Kidney (tissue), 13 donors: ENCODE measurements at regions not wholly inside any gene's neighbourhood (a gene's known extent, or its start where the extent isn't known, plus 50 kb on each side); places are given as distances from the start of the nearest gene placed in this dataset.

Source experiments
- DNase-seq, 5 donors: peaks; one replicate each; pipeline ENCODE4 v3.0.0-alpha.2; 2013 to 2020
- FAIRE-seq: peaks from 2 replicates; lab custom pipeline; 2012; peaks lifted over from hg19 to GRCh38; lab: Jason Lieb, UNC
- H3K27ac ChIP-seq, 2 donors: one replicate each; pipeline ENCODE4 v1.7.0; 2013; ENCODE audit warnings: low read depth in 2 of 2, low read length in 2 of 2, inconsistent platforms in 1 of 2
- H3K27me3 ChIP-seq: one replicate; pipeline ENCODE4 v1.7.1; 2013; ENCODE audit warnings: low read length, inconsistent platforms; ENCODE audit not compliant: control insufficient read depth, insufficient read depth
- H3K36me3 ChIP-seq, 3 donors: one replicate each; pipeline versions ENCODE4 v1.7.0 to v1.7.1; 2013; ENCODE audit warnings: low read length in 3 of 3, control low read depth in 1 of 3, inconsistent platforms in 1 of 3; ENCODE audit not compliant: insufficient read depth in 3 of 3, control insufficient read depth in 2 of 3
- H3K4me1 ChIP-seq, 3 donors: one replicate each; pipeline versions ENCODE4 v1.7.0 to v1.7.1; 2013; ENCODE audit warnings: low read length in 3 of 3, inconsistent platforms in 1 of 3, low read depth in 1 of 3; ENCODE audit not compliant: control insufficient read depth in 2 of 3, insufficient read depth in 2 of 3
- H3K4me3 ChIP-seq, 3 donors: one replicate each; pipeline versions ENCODE4 v1.7.0 to v1.8.1; 2013; ENCODE audit warnings: low read length in 3 of 3, control low read depth in 1 of 3, inconsistent platforms in 1 of 3
- H3K9ac ChIP-seq, 3 donors: one replicate each; pipeline versions ENCODE4 v1.7.0 to v1.7.1; 2013; ENCODE audit warnings: low read length in 3 of 3, control low read depth in 1 of 3, inconsistent platforms in 1 of 3
- H3K9me3 ChIP-seq, 3 donors: one replicate each; pipeline versions ENCODE4 v1.7.0 to v1.7.1; 2013; ENCODE audit warnings: low read length in 3 of 3, control low read depth in 1 of 3, inconsistent platforms in 1 of 3; ENCODE audit not compliant: control insufficient read depth in 2 of 3, insufficient read depth in 1 of 3
- intact Hi-C: fragments of 100-400 bp; cut with DNase I; formaldehyde crosslinking; loops from one replicate; pipeline ENCODE4 v1.11.1; 2022
- TF ChIP-seq, protein P1 (sequence below): IDR thresholded peaks from 3 replicates; pipeline ENCODE4 v1.5.1; 2012; ENCODE audit warnings: mild to moderate bottlenecking, moderate library complexity, borderline replicate concordance; ENCODE audit not compliant: insufficient read depth; ENCODE audit errors: extremely low read depth
- donor health status: control.
- donor health status: control.
- donor health status: control.
- donor health status: control.
- donor health status: control.
- donor health status: DM: yes; HTN: yes; CAD: no.
- donor health status: Normal renal cell carcinoma (clear cell type).

DNA sequence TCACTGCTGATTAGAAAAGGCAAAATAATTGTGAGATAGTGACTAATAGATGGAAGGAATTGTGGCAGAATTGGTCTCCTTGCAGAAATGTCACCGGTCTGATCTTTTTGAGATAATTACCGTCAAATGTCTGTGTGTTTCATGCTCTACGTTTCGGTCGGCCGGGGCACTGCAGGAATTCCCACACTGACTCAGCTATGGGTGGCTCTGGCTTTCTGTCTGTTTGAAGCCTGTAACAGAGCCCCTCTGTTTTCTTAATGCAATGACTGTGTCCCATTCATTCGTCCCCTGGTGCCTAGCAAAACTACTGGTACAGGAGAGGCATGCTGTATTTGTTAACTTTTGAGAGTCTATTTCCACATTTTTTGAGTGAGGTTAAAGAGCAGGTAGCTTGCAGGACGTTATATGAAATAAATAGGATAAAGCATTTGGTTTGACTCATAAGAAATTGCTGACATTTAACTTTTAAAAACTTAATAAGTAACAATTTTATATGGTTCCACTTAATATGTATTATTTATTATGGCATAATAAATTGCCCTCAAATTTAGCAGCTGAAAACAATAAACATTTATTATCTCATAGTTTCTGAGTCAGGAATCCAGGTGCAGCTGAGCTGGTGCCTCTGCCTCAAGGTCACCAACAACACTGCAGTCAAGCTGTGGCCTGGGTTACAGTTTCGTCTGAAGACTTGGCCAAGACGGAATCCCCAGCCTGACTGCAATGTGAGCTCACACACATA lies 53.3 kb upstream of the CTBP2 start:
- no peaks in the 10 kb centered on the region for H3K9me3 ChIP-seq
- H3K4me1 ChIP-seq: no peaks in the 10 kb centered on the region
- TF ChIP-seq, protein P1, sequence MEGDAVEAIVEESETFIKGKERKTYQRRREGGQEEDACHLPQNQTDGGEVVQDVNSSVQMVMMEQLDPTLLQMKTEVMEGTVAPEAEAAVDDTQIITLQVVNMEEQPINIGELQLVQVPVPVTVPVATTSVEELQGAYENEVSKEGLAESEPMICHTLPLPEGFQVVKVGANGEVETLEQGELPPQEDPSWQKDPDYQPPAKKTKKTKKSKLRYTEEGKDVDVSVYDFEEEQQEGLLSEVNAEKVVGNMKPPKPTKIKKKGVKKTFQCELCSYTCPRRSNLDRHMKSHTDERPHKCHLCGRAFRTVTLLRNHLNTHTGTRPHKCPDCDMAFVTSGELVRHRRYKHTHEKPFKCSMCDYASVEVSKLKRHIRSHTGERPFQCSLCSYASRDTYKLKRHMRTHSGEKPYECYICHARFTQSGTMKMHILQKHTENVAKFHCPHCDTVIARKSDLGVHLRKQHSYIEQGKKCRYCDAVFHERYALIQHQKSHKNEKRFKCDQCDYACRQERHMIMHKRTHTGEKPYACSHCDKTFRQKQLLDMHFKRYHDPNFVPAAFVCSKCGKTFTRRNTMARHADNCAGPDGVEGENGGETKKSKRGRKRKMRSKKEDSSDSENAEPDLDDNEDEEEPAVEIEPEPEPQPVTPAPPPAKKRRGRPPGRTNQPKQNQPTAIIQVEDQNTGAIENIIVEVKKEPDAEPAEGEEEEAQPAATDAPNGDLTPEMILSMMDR: no peak
- intact Hi-C loops: no loop called here
- no peak overlapping the region for H3K27ac ChIP-seq
- no peak overlapping the region for H3K9ac ChIP-seq
- H3K4me3 ChIP-seq: no peak overlapping the region
- no peaks in the 10 kb centered on the region for H3K27me3 ChIP-seq
- DNase-seq (no peak), FAIRE-seq (no peak)
- H3K36me3 ChIP-seq: no peaks in the 10 kb centered on the region

DNA sequence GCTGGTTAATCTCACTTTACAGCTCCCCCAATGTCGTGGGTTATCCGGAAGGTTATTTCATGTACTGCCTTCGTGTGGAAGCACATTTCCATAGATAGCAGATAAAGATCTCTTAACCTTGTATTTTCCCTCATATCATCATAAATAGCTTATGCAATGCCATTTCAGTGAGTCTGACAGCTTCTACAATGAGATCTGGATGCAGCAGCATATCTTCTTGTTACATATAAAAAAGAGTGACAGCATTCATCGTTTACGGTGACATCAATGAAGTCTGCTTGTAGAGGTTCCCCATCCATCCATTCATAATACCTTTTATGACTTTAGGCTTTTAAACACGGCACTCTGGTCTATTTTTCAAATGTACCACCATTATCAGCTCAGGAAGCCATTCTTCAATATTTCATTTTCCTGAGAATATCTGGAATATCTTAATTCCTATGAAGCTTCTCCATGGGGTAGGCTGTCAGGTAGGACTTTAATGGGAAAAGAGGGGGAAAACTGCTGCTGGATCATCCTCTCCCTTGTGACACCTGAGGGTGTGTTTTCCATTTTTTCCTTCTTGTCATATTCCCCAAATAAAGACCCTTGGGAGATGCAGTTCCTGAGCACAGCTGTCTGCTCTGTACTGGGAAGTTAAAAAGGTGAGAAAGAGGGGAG lies 51.9 kb upstream of the CTBP2 start:
- Histone ChIP-seq H3K9ac (no peak overlapping the region), H3K27me3 (no peaks in the 10 kb centered on the region), H3K36me3 (no peaks in the 10 kb centered on the region), H3K27ac (no peak overlapping the region), H3K9me3 (no peaks in the 10 kb centered on the region), H3K4me3 (no peak overlapping the region), H3K4me1 (no peaks in the 10 kb centered on the region)
- TF ChIP-seq, protein P1: no peak
- DNase-seq (no peak), FAIRE-seq (no peak)
- intact Hi-C loops: no loop called here
